ENCODE measurements at regions not wholly inside any gene's neighbourhood (a gene's known extent, or its start where the extent isn't known, plus 50 kb on each side); places are given as distances from the start of the nearest gene placed in this dataset.

DNA sequence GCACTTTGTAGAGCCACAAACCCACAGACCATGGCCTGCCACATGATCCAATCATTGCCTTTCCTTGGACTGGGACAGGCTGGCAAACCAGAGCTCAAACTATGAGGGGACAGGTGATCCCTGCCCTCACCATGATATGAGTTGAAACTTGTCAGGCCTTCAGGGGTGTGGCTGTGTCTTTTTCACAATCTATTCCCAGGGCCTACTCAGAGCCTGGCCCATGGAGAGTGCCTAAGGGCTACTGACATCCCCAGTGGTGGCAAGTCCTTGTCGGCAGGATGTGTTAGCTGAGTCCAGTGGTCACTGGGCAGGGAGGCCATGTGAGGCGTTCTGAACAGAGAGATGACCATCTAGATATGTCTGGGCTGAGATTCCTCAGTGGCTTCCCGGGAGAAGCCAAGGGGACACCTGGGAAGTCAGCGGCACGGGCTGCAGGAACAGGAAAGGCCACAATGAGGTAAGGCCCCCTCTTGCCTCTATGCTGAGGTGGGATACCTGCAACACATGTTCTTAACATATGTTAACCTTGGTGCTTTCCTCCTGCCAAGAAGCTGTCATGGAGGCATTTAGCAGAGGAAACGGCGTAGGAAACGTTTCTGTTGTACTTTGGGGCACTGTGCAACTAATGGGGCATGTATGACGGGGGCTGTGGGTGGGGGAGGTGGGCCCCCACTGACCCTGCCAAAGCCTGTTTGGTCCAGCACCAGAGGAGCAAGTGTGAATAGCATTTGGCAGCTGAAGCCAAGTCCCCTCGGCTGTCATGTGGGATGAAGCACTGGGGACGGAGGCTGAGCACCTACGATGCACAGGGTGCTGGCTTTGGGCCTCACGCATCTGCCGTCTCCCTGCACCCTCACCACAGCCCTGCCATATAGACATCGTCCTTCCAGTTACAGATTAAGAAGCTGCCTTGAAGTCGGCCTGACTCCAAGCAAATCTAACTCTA, 384.0 kb downstream of the RPS24 start:
- TF ChIP-seq TAF1 (IDR thresholded peaks at IDR 0.05; ENCODE audit: low read depth), result no peak
- no peak for TF ChIP-seq TEAD4 (IDR thresholded peaks at IDR 0.05)

DNA sequence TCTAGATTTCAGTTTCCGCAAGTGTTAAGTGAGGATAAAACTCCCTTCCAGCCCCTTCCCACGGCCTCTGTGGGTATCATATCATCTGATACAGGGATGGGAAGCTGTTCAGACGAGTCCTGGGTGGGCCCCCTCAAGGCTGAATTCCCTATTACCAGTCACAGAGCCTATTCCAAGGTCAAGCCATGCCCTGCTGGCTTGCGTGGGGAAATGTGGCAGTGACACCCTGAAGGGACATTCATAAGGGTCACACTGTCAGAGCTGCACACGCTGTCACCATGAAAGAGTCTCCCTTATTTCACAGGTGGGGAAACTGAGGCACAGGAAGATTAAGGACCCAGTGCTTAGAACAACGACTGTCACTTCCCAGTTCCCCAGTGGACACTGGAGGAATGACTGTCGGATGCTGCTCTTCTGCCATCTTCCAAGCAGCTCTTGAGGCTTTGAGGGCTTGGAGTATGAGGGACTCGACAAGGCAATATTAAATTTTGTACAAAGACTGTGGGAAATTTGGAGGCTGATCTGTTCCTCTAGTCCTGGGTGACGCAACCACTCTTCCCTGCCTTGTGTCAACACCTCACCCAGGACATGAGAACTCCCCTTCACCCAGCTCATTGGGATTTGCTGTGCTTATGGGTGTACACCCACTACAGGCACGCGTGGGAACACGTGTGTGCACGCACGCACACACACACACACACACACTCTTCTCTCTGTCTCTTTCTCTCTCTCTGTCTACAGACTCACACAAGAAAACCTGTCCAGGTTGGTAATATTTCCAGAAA, 386.0 kb downstream of the RPS24 start:
- TF ChIP-seq YY1 (IDR thresholded peaks at IDR 0.05; ENCODE audit: low read depth), result no peak
- no peak for TF ChIP-seq TCF12 (IDR thresholded peaks at IDR 0.05; ENCODE audit: low read depth)
- TF ChIP-seq RAD21 (IDR thresholded peaks at IDR 0.05; ENCODE audit: low read depth), result no peak
- no peak for TF ChIP-seq EP300 (IDR thresholded peaks at IDR 0.05; ENCODE audit: borderline replicate concordance)
- no peak for TF ChIP-seq CEBPB (IDR thresholded peaks at IDR 0.05)
- no peak for TF ChIP-seq FOXM1 (IDR thresholded peaks at IDR 0.05; ENCODE audit: borderline replicate concordance, low read depth)
- TF ChIP-seq, protein P1, sequence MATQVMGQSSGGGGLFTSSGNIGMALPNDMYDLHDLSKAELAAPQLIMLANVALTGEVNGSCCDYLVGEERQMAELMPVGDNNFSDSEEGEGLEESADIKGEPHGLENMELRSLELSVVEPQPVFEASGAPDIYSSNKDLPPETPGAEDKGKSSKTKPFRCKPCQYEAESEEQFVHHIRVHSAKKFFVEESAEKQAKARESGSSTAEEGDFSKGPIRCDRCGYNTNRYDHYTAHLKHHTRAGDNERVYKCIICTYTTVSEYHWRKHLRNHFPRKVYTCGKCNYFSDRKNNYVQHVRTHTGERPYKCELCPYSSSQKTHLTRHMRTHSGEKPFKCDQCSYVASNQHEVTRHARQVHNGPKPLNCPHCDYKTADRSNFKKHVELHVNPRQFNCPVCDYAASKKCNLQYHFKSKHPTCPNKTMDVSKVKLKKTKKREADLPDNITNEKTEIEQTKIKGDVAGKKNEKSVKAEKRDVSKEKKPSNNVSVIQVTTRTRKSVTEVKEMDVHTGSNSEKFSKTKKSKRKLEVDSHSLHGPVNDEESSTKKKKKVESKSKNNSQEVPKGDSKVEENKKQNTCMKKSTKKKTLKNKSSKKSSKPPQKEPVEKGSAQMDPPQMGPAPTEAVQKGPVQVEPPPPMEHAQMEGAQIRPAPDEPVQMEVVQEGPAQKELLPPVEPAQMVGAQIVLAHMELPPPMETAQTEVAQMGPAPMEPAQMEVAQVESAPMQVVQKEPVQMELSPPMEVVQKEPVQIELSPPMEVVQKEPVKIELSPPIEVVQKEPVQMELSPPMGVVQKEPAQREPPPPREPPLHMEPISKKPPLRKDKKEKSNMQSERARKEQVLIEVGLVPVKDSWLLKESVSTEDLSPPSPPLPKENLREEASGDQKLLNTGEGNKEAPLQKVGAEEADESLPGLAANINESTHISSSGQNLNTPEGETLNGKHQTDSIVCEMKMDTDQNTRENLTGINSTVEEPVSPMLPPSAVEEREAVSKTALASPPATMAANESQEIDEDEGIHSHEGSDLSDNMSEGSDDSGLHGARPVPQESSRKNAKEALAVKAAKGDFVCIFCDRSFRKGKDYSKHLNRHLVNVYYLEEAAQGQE (IDR thresholded peaks at IDR 0.05; ENCODE audit: low read depth), result no peak
- TF ChIP-seq, protein P2, sequence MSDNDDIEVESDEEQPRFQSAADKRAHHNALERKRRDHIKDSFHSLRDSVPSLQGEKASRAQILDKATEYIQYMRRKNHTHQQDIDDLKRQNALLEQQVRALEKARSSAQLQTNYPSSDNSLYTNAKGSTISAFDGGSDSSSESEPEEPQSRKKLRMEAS (IDR thresholded peaks at IDR 0.05), result no peak
- TF ChIP-seq ZBTB7A (IDR thresholded peaks at IDR 0.05; ENCODE audit: low read depth), result no peak
- no peak for TF ChIP-seq TEAD4 (IDR thresholded peaks at IDR 0.05)
- no peak for TF ChIP-seq TAF1 (IDR thresholded peaks at IDR 0.05; ENCODE audit: low read depth)
- TF ChIP-seq, protein P3, sequence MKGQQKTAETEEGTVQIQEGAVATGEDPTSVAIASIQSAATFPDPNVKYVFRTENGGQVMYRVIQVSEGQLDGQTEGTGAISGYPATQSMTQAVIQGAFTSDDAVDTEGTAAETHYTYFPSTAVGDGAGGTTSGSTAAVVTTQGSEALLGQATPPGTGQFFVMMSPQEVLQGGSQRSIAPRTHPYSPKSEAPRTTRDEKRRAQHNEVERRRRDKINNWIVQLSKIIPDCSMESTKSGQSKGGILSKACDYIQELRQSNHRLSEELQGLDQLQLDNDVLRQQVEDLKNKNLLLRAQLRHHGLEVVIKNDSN (IDR thresholded peaks at IDR 0.05), result no peak
- TF ChIP-seq NFIC (IDR thresholded peaks at IDR 0.05), result no peak

DNA sequence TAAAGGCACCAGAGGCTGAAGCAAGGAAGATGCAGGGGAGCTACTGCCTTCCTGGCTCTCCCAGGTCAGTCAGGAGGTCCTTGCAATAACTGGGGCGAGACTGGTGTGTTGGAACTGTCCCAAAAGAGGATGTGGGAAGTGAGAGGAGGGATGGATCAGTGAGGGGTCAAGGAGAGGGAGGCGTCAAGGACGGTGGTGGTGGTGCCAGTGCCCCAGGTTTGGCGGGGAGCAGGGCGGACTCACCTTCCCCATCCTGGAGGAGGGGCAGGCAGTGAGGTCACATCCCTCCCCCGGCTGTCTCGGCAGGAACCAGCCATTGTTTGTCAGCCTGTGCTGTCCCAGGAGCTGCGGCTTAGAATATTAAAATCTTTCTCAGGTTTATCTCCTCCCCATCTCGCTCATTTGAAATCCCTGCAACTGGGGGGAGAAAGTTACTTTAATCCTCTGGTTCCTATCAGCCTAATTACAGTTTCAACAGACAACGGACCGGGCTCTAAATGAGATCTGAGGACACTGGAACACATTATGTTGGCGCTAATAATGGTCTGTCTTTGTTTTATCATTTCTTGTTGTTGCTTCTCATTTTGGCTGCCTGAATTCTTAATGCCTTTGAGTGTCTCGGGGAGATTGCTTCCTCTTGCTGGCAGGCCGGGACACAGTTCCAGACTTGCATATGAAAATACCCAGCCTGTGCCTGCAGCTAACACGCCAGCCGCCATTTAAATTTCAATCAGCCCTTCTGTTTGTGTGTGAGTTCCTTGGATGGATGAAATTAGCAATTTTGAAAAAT, 387.5 kb downstream of the RPS24 start:
- TF ChIP-seq FOXM1 (IDR thresholded peaks at IDR 0.05; ENCODE audit: borderline replicate concordance, low read depth), result no peak

DNA sequence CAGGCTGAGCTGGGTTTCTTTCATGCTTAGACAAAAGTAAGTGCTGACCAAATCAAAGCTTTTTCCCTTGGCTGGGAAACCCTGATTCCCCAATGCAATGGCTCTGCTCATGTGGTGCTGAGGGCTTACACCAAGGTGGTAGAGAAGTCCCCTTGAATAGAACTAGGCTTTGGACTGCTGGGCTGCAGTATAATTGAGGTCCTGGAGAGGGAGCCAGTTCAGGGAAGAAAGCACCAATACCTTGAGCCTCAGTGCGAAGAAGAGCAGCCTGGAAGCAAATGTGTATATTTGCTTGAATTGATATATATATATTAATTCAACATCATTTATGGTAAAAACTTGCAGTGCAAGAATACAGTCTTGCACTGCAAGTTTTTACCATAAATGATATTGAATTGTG, 391.1 kb downstream of the RPS24 start:
- TF ChIP-seq TAF1 (IDR thresholded peaks at IDR 0.05; ENCODE audit: low read depth) (no peak), RAD21 (IDR thresholded peaks at IDR 0.05; ENCODE audit: low read depth) (peak; percentile 61)

DNA sequence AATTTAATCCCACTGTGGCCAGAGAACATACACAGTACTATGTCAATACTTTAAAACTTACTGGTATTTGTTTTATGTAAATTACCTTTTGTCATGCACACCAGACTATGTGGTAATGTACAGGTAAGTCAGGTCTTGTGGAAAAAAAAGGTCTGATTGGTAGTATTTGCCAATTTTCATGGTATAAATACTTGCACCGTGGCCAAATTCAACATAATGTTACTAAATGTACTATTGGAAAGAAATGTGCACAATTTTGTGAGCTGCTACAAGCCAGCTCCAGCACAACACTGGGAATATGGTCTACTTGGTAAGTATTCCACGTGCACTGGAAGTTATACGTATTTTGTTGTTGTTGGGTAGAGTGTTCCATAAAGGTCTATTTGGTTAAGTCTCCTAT, 392.5 kb downstream of the RPS24 start:
- TF ChIP-seq YY1 (IDR thresholded peaks at IDR 0.05; ENCODE audit: low read depth) (no peak), EGR1 (IDR thresholded peaks at IDR 0.05) (no peak), NFIC (IDR thresholded peaks at IDR 0.05) (no peak), CEBPB (IDR thresholded peaks at IDR 0.05) (no peak), TCF12 (IDR thresholded peaks at IDR 0.05; ENCODE audit: low read depth) (no peak), EP300 (IDR thresholded peaks at IDR 0.05; ENCODE audit: borderline replicate concordance) (no peak), TEAD4 (IDR thresholded peaks at IDR 0.05) (no peak), CREB1 (IDR thresholded peaks at IDR 0.05; ENCODE audit: low read depth) (no peak), FOXM1 (IDR thresholded peaks at IDR 0.05; ENCODE audit: borderline replicate concordance, low read depth) (no peak), ZBTB7A (IDR thresholded peaks at IDR 0.05; ENCODE audit: low read depth) (no peak), TAF1 (IDR thresholded peaks at IDR 0.05; ENCODE audit: low read depth) (no peak), RAD21 (IDR thresholded peaks at IDR 0.05; ENCODE audit: low read depth) (no peak)
- TF ChIP-seq, protein P1 (IDR thresholded peaks at IDR 0.05; ENCODE audit: low read depth), result no peak
- TF ChIP-seq, protein P2 (IDR thresholded peaks at IDR 0.05), result no peak

All from Ishikawa (cell line).